ENCODE measurements at regions not wholly inside any gene's neighbourhood (a gene's known extent, or its start where the extent isn't known, plus 50 kb on each side); places are given as distances from the start of the nearest gene placed in this dataset.
A peak's percentile ranks its signal among the peaks of the same experiment; 100 is the strongest.

DNA sequence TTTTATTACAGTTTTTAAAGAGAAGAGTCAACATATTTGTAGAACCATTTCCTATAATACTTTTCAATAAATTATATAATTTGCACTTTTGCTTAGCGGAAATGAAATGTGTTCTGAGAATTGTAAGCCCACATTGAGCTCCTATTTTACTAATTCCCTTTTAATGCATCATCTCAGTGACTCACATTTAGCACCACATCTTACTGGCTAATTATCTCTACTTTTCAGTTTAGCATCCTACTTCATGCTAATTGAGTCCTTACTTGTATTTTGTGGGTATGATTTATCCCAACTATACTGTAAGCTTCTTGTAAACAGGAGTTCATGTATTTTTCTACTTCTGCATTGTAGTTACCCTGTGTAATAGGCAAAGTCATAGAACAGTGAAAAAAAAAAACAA is 67.5 kb downstream of the TMX1 start:
- H3K27me3 Mint-ChIP-seq (ENCODE audit: low read depth), result no peaks in the 10 kb centered on the region
- peaks cover 34% of the 10 kb centered on the region for H3K4me1 Mint-ChIP-seq
- H3K9me3 Mint-ChIP-seq, result no peaks in the 10 kb centered on the region
- no peak overlapping the region for H3K27ac Mint-ChIP-seq
- H3K36me3 Mint-ChIP-seq, result no peaks in the 10 kb centered on the region
- DNase-seq (ENCODE audit: low spot score in 2 of 2, unreplicated experiment in 2 of 2), result no peak
- TF ChIP-seq, protein P1, sequence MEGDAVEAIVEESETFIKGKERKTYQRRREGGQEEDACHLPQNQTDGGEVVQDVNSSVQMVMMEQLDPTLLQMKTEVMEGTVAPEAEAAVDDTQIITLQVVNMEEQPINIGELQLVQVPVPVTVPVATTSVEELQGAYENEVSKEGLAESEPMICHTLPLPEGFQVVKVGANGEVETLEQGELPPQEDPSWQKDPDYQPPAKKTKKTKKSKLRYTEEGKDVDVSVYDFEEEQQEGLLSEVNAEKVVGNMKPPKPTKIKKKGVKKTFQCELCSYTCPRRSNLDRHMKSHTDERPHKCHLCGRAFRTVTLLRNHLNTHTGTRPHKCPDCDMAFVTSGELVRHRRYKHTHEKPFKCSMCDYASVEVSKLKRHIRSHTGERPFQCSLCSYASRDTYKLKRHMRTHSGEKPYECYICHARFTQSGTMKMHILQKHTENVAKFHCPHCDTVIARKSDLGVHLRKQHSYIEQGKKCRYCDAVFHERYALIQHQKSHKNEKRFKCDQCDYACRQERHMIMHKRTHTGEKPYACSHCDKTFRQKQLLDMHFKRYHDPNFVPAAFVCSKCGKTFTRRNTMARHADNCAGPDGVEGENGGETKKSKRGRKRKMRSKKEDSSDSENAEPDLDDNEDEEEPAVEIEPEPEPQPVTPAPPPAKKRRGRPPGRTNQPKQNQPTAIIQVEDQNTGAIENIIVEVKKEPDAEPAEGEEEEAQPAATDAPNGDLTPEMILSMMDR (IDR thresholded peaks at IDR 0.05; ENCODE audit: unreplicated experiment), result no peak
- H3K4me3 Mint-ChIP-seq, result no peak overlapping the region

DNA sequence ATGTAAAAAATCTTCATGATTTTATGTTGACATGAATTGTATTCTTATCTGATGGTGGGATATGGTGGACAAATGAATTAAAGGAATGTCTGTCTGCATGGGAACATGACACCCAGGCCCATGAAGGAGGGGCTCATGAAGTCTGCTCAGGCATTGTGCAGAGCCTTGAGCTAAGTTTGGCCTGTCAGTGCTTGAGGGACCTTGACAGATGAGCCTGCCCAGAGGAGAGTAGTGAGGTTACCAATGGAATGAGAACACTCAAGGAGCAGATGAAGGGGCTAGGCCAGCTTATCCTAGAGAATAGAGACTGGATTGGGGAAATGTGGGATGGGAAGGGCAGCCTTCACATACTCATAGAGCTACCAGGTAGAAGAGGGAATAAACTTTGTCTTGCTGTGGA is 68.8 kb downstream of the TMX1 start:
- TF ChIP-seq, protein P1 (IDR thresholded peaks at IDR 0.05; ENCODE audit: unreplicated experiment), result no peak
- Mint-ChIP-seq H3K9me3 (no peaks in the 10 kb centered on the region), H3K4me1 (peaks cover 29% of the 10 kb centered on the region), H3K27ac (no peak overlapping the region), H3K27me3 (ENCODE audit: low read depth) (no peaks in the 10 kb centered on the region), H3K4me3 (no peak overlapping the region), H3K36me3 (no peaks in the 10 kb centered on the region)
- no peak for DNase-seq (ENCODE audit: low spot score in 2 of 2, unreplicated experiment in 2 of 2)

DNA sequence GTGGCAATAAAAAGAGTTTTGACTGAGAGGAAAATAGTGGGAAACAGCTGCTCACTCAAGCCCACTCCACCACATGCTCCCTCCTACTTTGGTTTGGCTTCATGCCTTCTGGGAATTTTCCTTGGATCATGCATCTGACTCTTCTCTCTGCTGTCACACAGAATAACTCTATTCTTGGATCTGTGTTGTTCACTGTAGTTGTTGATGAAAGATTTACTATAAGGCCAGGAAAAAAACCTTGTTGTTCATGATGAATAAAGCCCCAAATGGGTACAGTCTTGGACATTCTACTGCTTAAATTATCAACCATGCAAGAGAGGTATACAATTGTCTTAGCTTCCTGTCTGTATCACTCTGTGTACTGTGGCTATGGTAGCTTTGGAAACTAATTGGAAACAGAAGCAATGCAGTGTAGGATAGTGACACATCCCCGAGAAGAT is 70.5 kb downstream of the TMX1 start:
- TF ChIP-seq, protein P1 (IDR thresholded peaks at IDR 0.05; ENCODE audit: unreplicated experiment), result no peak
- no peak for DNase-seq (ENCODE audit: low spot score in 2 of 2, unreplicated experiment in 2 of 2)
- Mint-ChIP-seq H3K4me3 (no peak overlapping the region), H3K27ac (peak overlapping the region; percentile 19), H3K27me3 (ENCODE audit: low read depth) (no peaks in the 10 kb centered on the region), H3K9me3 (no peaks in the 10 kb centered on the region), H3K4me1 (peaks cover 19% of the 10 kb centered on the region), H3K36me3 (no peaks in the 10 kb centered on the region)

DNA sequence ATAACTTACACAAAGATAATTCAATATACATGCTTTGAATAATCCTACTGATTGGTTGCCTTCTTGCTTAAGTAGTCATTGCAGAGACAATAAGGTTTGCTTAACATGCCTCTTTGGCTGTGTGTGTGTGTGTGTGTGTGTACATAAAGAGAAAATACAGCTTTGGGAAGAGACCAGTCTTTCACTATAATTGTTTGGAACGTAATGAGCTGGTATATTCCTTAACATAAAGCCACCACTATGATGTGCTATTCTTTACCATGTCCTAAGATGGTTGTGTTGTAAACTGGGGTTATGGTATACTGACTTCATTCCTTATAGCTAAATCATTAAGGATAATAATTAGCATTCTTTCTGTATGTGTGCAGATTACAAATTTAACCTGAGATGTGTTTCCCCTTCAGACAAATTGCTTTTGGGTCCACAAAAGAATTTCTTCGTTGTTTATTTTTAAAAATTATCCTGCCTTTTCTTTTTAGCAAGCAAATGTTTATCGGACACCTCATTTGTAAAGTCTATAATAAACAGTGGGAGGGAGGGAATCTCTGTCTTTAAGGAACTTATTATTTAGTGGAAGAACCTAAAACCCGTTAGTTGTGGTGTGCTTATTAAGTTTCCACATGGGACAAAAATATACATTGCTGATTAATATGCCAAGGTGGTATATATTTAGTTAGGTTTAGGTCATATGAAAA is 74.4 kb downstream of the TMX1 start:
- no peaks in the 10 kb centered on the region for H3K9me3 Mint-ChIP-seq
- H3K36me3 Mint-ChIP-seq, result no peaks in the 10 kb centered on the region
- H3K4me3 Mint-ChIP-seq, result no peak overlapping the region
- no peak for DNase-seq (ENCODE audit: low spot score in 2 of 2, unreplicated experiment in 2 of 2)
- no peaks in the 10 kb centered on the region for H3K27me3 Mint-ChIP-seq (ENCODE audit: low read depth)
- no peak overlapping the region for H3K27ac Mint-ChIP-seq
- TF ChIP-seq, protein P1 (IDR thresholded peaks at IDR 0.05; ENCODE audit: unreplicated experiment), result no peak
- peaks cover 9% of the 10 kb centered on the region for H3K4me1 Mint-ChIP-seq

DNA sequence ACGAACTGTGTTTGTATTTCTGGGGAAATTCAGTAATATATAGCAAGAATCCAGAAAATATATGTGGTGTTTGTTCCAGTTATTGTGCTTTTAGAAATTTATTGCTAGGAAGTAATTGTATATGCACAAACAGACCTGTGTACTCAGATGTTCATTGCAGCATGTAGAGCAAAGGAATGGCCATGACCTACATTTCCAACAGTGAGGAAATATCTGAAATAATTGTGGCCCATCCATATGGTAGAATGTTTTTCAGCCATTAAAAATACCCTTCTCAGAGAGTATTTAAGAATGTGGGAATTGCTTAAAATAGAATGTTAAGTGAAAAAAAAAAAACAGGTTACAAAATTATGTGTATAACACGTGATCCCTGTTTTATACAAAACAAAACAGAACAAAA is 77.3 kb downstream of the TMX1 start:
- DNase-seq (ENCODE audit: low spot score in 2 of 2, unreplicated experiment in 2 of 2), result no peak
- no peak overlapping the region for H3K4me3 Mint-ChIP-seq
- H3K27ac Mint-ChIP-seq, result no peak overlapping the region
- no peaks in the 10 kb centered on the region for H3K36me3 Mint-ChIP-seq
- H3K27me3 Mint-ChIP-seq (ENCODE audit: low read depth), result no peaks in the 10 kb centered on the region
- TF ChIP-seq, protein P1 (IDR thresholded peaks at IDR 0.05; ENCODE audit: unreplicated experiment), result no peak
- H3K4me1 Mint-ChIP-seq, result peaks cover 3% of the 10 kb centered on the region
- H3K9me3 Mint-ChIP-seq, result no peaks in the 10 kb centered on the region
